ENCODE measurements at regions not wholly inside any gene's neighbourhood (a gene's known extent, or its start where the extent isn't known, plus 50 kb on each side); places are given as distances from the start of the nearest gene placed in this dataset.

- H3K4me3 ChIP-seq (ENCODE audit: low read depth, low read length, poor library complexity, severe bottlenecking): no peak overlapping the region
- peaks cover 8% of the 10 kb centered on the region for H3K4me1 ChIP-seq (ENCODE audit: insufficient read depth, low read length, poor library complexity, severe bottlenecking)
- no peak for DNase-seq (ENCODE audit: low spot score)
- H3K27ac ChIP-seq (ENCODE audit: low read depth, low read length, poor library complexity, severe bottlenecking): no peak overlapping the region
- BruUV-seq (replicated peaks): no TSS peak
- intact Hi-C loops (cut with micrococcal nuclease; ENCODE audit: unreplicated experiment): no loop called here
- H3K27me3 ChIP-seq (replicated peaks; ENCODE audit: insufficient read depth, low read depth, low read length, poor library complexity): no peaks in the 10 kb centered on the region
- CTCF ChIA-PET: no interaction called here
- POLR2A ChIA-PET (ENCODE audit: low non-redundant PET): no interaction called here
- H3K36me3 ChIP-seq (ENCODE audit: insufficient read depth, low read length, poor library complexity, severe bottlenecking): no peaks in the 10 kb centered on the region
- TF ChIP-seq CTCF (conservative IDR thresholded peaks at IDR 0.05; ENCODE audit: low read depth, low read length) (no peak), EZH2 (IDR thresholded peaks at IDR 0.05; ENCODE audit: borderline replicate concordance, low read depth, low read length, poor library complexity, severe bottlenecking) (no peak)
- no peaks in the 10 kb centered on the region for H3K9me3 ChIP-seq (ENCODE audit: low read depth, low read length, poor library complexity, severe bottlenecking)
Observed at GRCh38 chr10:110414548-110415309, 83.0 kb upstream of the DUSP5 start.

GRCh38 chr10:110415809-110416208 lies 81.9 kb upstream of the DUSP5 start:
- ChIA-PET POLR2A (ENCODE audit: low non-redundant PET) (no interaction called here), CTCF (interaction anchor here (0.6 kb wide), 1 partner anchor 13 kb away, joined by 7 read pairs; no protein-coding TSS in a partner anchor)
- no peaks in the 10 kb centered on the region for H3K9me3 ChIP-seq (ENCODE audit: low read depth, low read length, poor library complexity, severe bottlenecking)

More at GRCh38 chr10:110415809-110416208, 81.9 kb upstream of the DUSP5 start:
- Histone ChIP-seq H3K27me3 (replicated peaks; ENCODE audit: insufficient read depth, low read depth, low read length, poor library complexity) (no peaks in the 10 kb centered on the region), H3K4me3 (ENCODE audit: low read depth, low read length, poor library complexity, severe bottlenecking) (no peak overlapping the region), H3K4me1 (ENCODE audit: insufficient read depth, low read length, poor library complexity, severe bottlenecking) (peaks cover 8% of the 10 kb centered on the region), H3K36me3 (ENCODE audit: insufficient read depth, low read length, poor library complexity, severe bottlenecking) (no peaks in the 10 kb centered on the region), H3K27ac (ENCODE audit: low read depth, low read length, poor library complexity, severe bottlenecking) (no peak overlapping the region)
- BruUV-seq (replicated peaks): no TSS peak
- intact Hi-C loops (cut with micrococcal nuclease; ENCODE audit: unreplicated experiment): no loop called here
- DNase-seq (ENCODE audit: low spot score): no peak
- TF ChIP-seq EZH2 (IDR thresholded peaks at IDR 0.05; ENCODE audit: borderline replicate concordance, low read depth, low read length, poor library complexity, severe bottlenecking) (no peak), CTCF (conservative IDR thresholded peaks at IDR 0.05; ENCODE audit: low read depth, low read length) (no peak)

All from A673 (cell line).